ENCODE measurements at regions not wholly inside any gene's neighbourhood (a gene's known extent, or its start where the extent isn't known, plus 50 kb on each side); places are given as distances from the start of the nearest gene placed in this dataset.

- no peak overlapping the region for H3K27ac ChIP-seq (ENCODE audit: low read depth, low read length)
Observed at GRCh38 chr7:132009778-132010177, 453.4 kb upstream of the PODXL start.

GRCh38 chr7:132004529-132004928 is 448.1 kb upstream of the PODXL start:
- Histone ChIP-seq H3K9me2 (replicated peaks; ENCODE audit: control insufficient read depth, low read length) (no peaks in the 10 kb centered on the region), H3K4me3 (ENCODE audit: low read length) (no peak overlapping the region), H3K4me2 (ENCODE audit: low read length) (no peak overlapping the region), H4K20me1 (ENCODE audit: control insufficient read depth, insufficient read depth, low read depth, low read length) (no peaks in the 10 kb centered on the region), H3K27ac (ENCODE audit: low read depth, low read length) (no peak overlapping the region), H3F3A (ENCODE audit: control insufficient read depth, insufficient read depth) (no peaks in the 10 kb centered on the region), H3K9me3 (ENCODE audit: control insufficient read depth, insufficient read depth, low read length) (no peaks in the 10 kb centered on the region), H3K27me3 (ENCODE audit: control insufficient read depth, low read length) (no peaks in the 10 kb centered on the region), H3K36me3 (ENCODE audit: control insufficient read depth, low read length) (no peaks in the 10 kb centered on the region), H3K79me2 (ENCODE audit: control insufficient read depth, low read length) (no peaks in the 10 kb centered on the region), H3K4me1 (ENCODE audit: control insufficient read depth, low read length) (no peaks in the 10 kb centered on the region)
- no peak for TF ChIP-seq CTCF (IDR thresholded peaks at IDR 0.05; ENCODE audit: low read depth, low read length, poor library complexity, severe bottlenecking)
- no peak for TF ChIP-seq EZH2phosphoT487 (IDR thresholded peaks at IDR 0.05; ENCODE audit: borderline replicate concordance, low read length)

More at GRCh38 chr7:132009778-132010177, 453.4 kb upstream of the PODXL start:
- Histone ChIP-seq H3K9me3 (ENCODE audit: control insufficient read depth, insufficient read depth, low read length) (0 out of 2 replicates have a peak, but pooled peaks cover under 1% of the 10 kb centered on the region), H3F3A (ENCODE audit: control insufficient read depth, insufficient read depth) (no peaks in the 10 kb centered on the region), H3K9me2 (replicated peaks; ENCODE audit: control insufficient read depth, low read length) (no peaks in the 10 kb centered on the region), H3K36me3 (ENCODE audit: control insufficient read depth, low read length) (no peaks in the 10 kb centered on the region), H3K4me3 (ENCODE audit: low read length) (no peak overlapping the region), H3K4me2 (ENCODE audit: low read length) (no peak overlapping the region), H3K27me3 (ENCODE audit: control insufficient read depth, low read length) (no peaks in the 10 kb centered on the region), H3K79me2 (ENCODE audit: control insufficient read depth, low read length) (no peaks in the 10 kb centered on the region), H4K20me1 (ENCODE audit: control insufficient read depth, insufficient read depth, low read depth, low read length) (no peaks in the 10 kb centered on the region), H3K4me1 (ENCODE audit: control insufficient read depth, low read length) (no peaks in the 10 kb centered on the region)
- TF ChIP-seq EZH2phosphoT487 (IDR thresholded peaks at IDR 0.05; ENCODE audit: borderline replicate concordance, low read length) (no peak), CTCF (IDR thresholded peaks at IDR 0.05; ENCODE audit: low read depth, low read length, poor library complexity, severe bottlenecking) (no peak)

- Histone ChIP-seq H3K4me2 (ENCODE audit: low read length) (no peak overlapping the region), H3K27me3 (ENCODE audit: control insufficient read depth, low read length) (no peaks in the 10 kb centered on the region), H4K20me1 (ENCODE audit: control insufficient read depth, insufficient read depth, low read depth, low read length) (no peaks in the 10 kb centered on the region), H3K4me1 (ENCODE audit: control insufficient read depth, low read length) (no peaks in the 10 kb centered on the region), H3K79me2 (ENCODE audit: control insufficient read depth, low read length) (no peaks in the 10 kb centered on the region), H3K27ac (ENCODE audit: low read depth, low read length) (no peak overlapping the region), H3K9me2 (replicated peaks; ENCODE audit: control insufficient read depth, low read length) (no peaks in the 10 kb centered on the region), H3F3A (ENCODE audit: control insufficient read depth, insufficient read depth) (no peaks in the 10 kb centered on the region), H3K4me3 (ENCODE audit: low read length) (no peak overlapping the region), H3K9me3 (ENCODE audit: control insufficient read depth, insufficient read depth, low read length) (no peaks in the 10 kb centered on the region), H3K36me3 (ENCODE audit: control insufficient read depth, low read length) (no peaks in the 10 kb centered on the region)
- no peak for TF ChIP-seq EZH2phosphoT487 (IDR thresholded peaks at IDR 0.05; ENCODE audit: borderline replicate concordance, low read length)
- no peak for TF ChIP-seq CTCF (IDR thresholded peaks at IDR 0.05; ENCODE audit: low read depth, low read length, poor library complexity, severe bottlenecking)
Observed at GRCh38 chr7:132002343-132002968, 446.0 kb upstream of the PODXL start.
